H9 (cell line): ENCODE measurements at regions not wholly inside any gene's neighbourhood (a gene's known extent, or its start where the extent isn't known, plus 50 kb on each side); places are given as distances from the start of the nearest gene placed in this dataset.

Experiments
- DNase-seq: peaks from one replicate; pipeline ENCODE4 v3.0.0-alpha.2; 2017
- H2AFZ ChIP-seq: one replicate; pipeline ENCODE4 v1.6.1; 2013; ENCODE audit warnings: mild to moderate bottlenecking, low read length, control low read depth, moderate library complexity
- H2AK5ac ChIP-seq: 2 replicates; pipeline ENCODE4 v1.6.1; 2013; ENCODE audit warnings: low read length, control low read depth, mixed read lengths; ENCODE audit not compliant: insufficient read length
- H2BK120ac ChIP-seq: one replicate; pipeline ENCODE4 v1.6.1; 2013; ENCODE audit warnings: low read depth, mild to moderate bottlenecking, low read length, control low read depth, inconsistent platforms; ENCODE audit not compliant: poor library complexity, severe bottlenecking
- H2BK12ac ChIP-seq: 2 replicates; pipeline ENCODE4 v1.6.1; 2013; ENCODE audit warnings: low read length, control low read depth, mixed read lengths, low read depth; ENCODE audit not compliant: insufficient read length
- H2BK15ac ChIP-seq: 2 replicates; pipeline ENCODE4 v1.6.1; 2013; ENCODE audit warnings: low read depth, low read length, control low read depth
- H2BK20ac ChIP-seq: one replicate; pipeline ENCODE4 v1.6.1; 2013; ENCODE audit warnings: low read depth, mild to moderate bottlenecking, low read length, control low read depth, inconsistent platforms; ENCODE audit not compliant: poor library complexity, severe bottlenecking
- H2BK5ac ChIP-seq: 2 replicates; pipeline ENCODE4 v1.6.1; 2013; ENCODE audit warnings: low read length, control low read depth, mixed read lengths; ENCODE audit not compliant: insufficient read length
- H3K14ac ChIP-seq: 2 replicates; pipeline ENCODE4 v1.6.1; 2013; ENCODE audit warnings: low read length, control low read depth; ENCODE audit not compliant: insufficient read depth
- H3K18ac ChIP-seq: 2 replicates; pipeline ENCODE4 v1.6.1; 2013; ENCODE audit warnings: low read depth, mild to moderate bottlenecking, mixed read lengths, low read length, control low read depth; ENCODE audit not compliant: insufficient read length
- H3K23ac ChIP-seq: 2 replicates; pipeline ENCODE4 v1.6.1; 2013; ENCODE audit warnings: low read length, control low read depth, mixed read lengths, low read depth; ENCODE audit not compliant: insufficient read length
- H3K23me2 ChIP-seq: 2 replicates; pipeline ENCODE4 v1.6.1; 2013; ENCODE audit warnings: low read depth, mild to moderate bottlenecking, mixed read lengths, low read length, control low read depth; ENCODE audit not compliant: insufficient read length, poor library complexity, severe bottlenecking
- H3K27ac ChIP-seq: 2 replicates; pipeline ENCODE4 v1.5.1; 2013; ENCODE audit warnings: low read length, control low read depth, mixed read lengths, low read depth; ENCODE audit not compliant: insufficient read length
- H3K27me3 ChIP-seq: 2 replicates; pipeline ENCODE4 v1.6.1; 2013; ENCODE audit warnings: low read length, control low read depth, inconsistent platforms; ENCODE audit not compliant: insufficient read depth
- H3K4ac ChIP-seq: 2 replicates; pipeline ENCODE4 v1.6.1; 2013; ENCODE audit warnings: low read depth, mild to moderate bottlenecking, control low read depth, inconsistent platforms, low read length, moderate library complexity
- H3K4me1 ChIP-seq: 2 replicates; pipeline ENCODE4 v1.6.1; 2013; ENCODE audit warnings: low read length, control low read depth, inconsistent platforms; ENCODE audit not compliant: insufficient read depth
- H3K4me2 ChIP-seq: 2 replicates; pipeline ENCODE4 v1.6.1; 2013; ENCODE audit warnings: low read length, control low read depth, mixed read lengths; ENCODE audit not compliant: insufficient read length, insufficient read depth
- H3K56ac ChIP-seq: 2 replicates; pipeline ENCODE4 v1.6.1; 2013; ENCODE audit warnings: low read depth, mild to moderate bottlenecking, mixed read lengths, low read length, control low read depth; ENCODE audit not compliant: insufficient read length
- H3K79me1 ChIP-seq: 2 replicates; pipeline ENCODE4 v1.6.1; 2013; ENCODE audit warnings: low read depth, mild to moderate bottlenecking, moderate library complexity, low read length, control low read depth, inconsistent platforms; ENCODE audit not compliant: insufficient read depth, poor library complexity, severe bottlenecking
- H3K79me2 ChIP-seq: 2 replicates; pipeline ENCODE4 v1.6.1; 2013; ENCODE audit warnings: low read length, control low read depth, inconsistent platforms; ENCODE audit not compliant: insufficient read depth
- H3K9ac ChIP-seq: 2 replicates; pipeline ENCODE4 v1.6.1; 2013; ENCODE audit warnings: low read length, control low read depth, mixed read lengths; ENCODE audit not compliant: insufficient read length; ENCODE audit errors: extremely low read depth
- H3K9me3 ChIP-seq: one replicate; pipeline ENCODE4 v1.6.1; 2013; ENCODE audit warnings: low read depth, low read length, inconsistent platforms; ENCODE audit not compliant: control insufficient read depth
- H3T11ph ChIP-seq: one replicate; pipeline ENCODE4 v1.6.1; 2013; ENCODE audit warnings: mild to moderate bottlenecking, low read length, control low read depth, inconsistent platforms
- H4K20me1 ChIP-seq: one replicate; pipeline ENCODE4 v1.6.1; 2013; ENCODE audit not compliant: control insufficient read depth, insufficient read length, insufficient read depth
- H4K5ac ChIP-seq: 2 replicates; pipeline ENCODE4 v1.6.1; 2013; ENCODE audit warnings: low read depth, mild to moderate bottlenecking, mixed read lengths, low read length, control low read depth; ENCODE audit not compliant: insufficient read length
- H4K8ac ChIP-seq: replicated peaks from 2 replicates; pipeline ENCODE4 v1.6.1; 2013; ENCODE audit warnings: low read length, control low read depth, mixed read lengths, low read depth; ENCODE audit not compliant: insufficient read length
- H4K91ac ChIP-seq: 2 replicates; pipeline ENCODE4 v1.6.1; 2013; ENCODE audit warnings: low read depth, mild to moderate bottlenecking, moderate library complexity, mixed read lengths, low read length, control low read depth; ENCODE audit not compliant: insufficient read length
- H3K27ac Mint-ChIP-seq, 3 experiments: 2 replicates in 2 of 3; 3 replicates in 1 of 3; pipeline ENCODE4 v1.8.0; 2020 to 2021; ENCODE audit warnings: mixed read lengths in 3 of 3, mild to moderate bottlenecking in 1 of 3, moderate library complexity in 1 of 3
- H3K27me3 Mint-ChIP-seq: 2 replicates; pipeline ENCODE4 v1.8.0; 2021; ENCODE audit warnings: low read depth, mild to moderate bottlenecking, moderate library complexity, mixed read lengths
- H3K36me3 Mint-ChIP-seq, 3 experiments: 2 replicates in 2 of 3; 3 replicates in 1 of 3; pipeline ENCODE4 v1.8.0; 2020 to 2021; ENCODE audit warnings: low read depth in 3 of 3, mixed read lengths in 3 of 3; ENCODE audit not compliant: insufficient read depth in 1 of 3
- H3K4me1 Mint-ChIP-seq, 2 experiments: 2 replicates each; pipeline ENCODE4 v1.8.0; 2020; ENCODE audit warnings: mixed read lengths in 2 of 2
- H3K4me3 Mint-ChIP-seq, 2 experiments: 2 replicates in 1 of 2; 3 replicates in 1 of 2; pipeline ENCODE4 v1.8.0; 2020 to 2021; ENCODE audit warnings: mild to moderate bottlenecking in 2 of 2, mixed read lengths in 2 of 2, moderate library complexity in 1 of 2
- H3K9me3 Mint-ChIP-seq, 2 experiments: 2 replicates in 1 of 2; 3 replicates in 1 of 2; pipeline ENCODE4 v1.8.0; 2020; ENCODE audit warnings: mild to moderate bottlenecking in 2 of 2, mixed read lengths in 2 of 2, moderate library complexity in 1 of 2
- CTCF ChIP-seq: fragments of 200-600 bp; sonication (generic); conservative IDR thresholded peaks from 3 replicates; pipeline ENCODE4 v1.8.0; 2021; ENCODE audit warnings: antibody characterized with exemption, mild to moderate bottlenecking
- WGBS: extraction: QIAGEN DNeasy Blood & Tissue Kit; methylation state at CpG from one replicate; pipeline ENCODE4 v1.1.7; 2013; ENCODE audit warnings: missing lambda C conversion rate, low lambda C conversion rate, mixed read lengths; ENCODE audit not compliant: insufficient read length; ENCODE audit errors: extremely low coverage; 5-methylcytosine and 5-hydroxymethylcytosine counted together

- H3K27ac Mint-ChIP-seq: 0 out of 7 replicates have a peak overlapping the region, but pooled peaks of 1 of the 3 experiments have one; percentile 12
- H3K36me3 Mint-ChIP-seq: no peaks in the 10 kb centered on the region
- H3K79me2 ChIP-seq: no peaks in the 10 kb centered on the region
- H4K8ac ChIP-seq: no peak overlapping the region
- H3K4me1 ChIP-seq: no peaks in the 10 kb centered on the region
- H3K56ac ChIP-seq: no peak overlapping the region
- H3K27ac ChIP-seq: no peak overlapping the region
- peaks cover 11% of the 10 kb centered on the region; the same call in 1 of the 2 replicates for H3K27me3 Mint-ChIP-seq
- no peak overlapping the region for H2AK5ac ChIP-seq
- no peak overlapping the region for H3K18ac ChIP-seq
- H2BK12ac ChIP-seq: no peak overlapping the region
- no peak overlapping the region for H3K14ac ChIP-seq
- no peak overlapping the region for H2BK20ac ChIP-seq
- no peak overlapping the region for H3K23ac ChIP-seq
- no peak overlapping the region for H2BK5ac ChIP-seq
- H4K20me1 ChIP-seq: no peaks in the 10 kb centered on the region
- no peak overlapping the region for H2BK120ac ChIP-seq
- TF ChIP-seq CTCF: no peak
- no peak overlapping the region for H4K5ac ChIP-seq
- H3K27me3 ChIP-seq: no peaks in the 10 kb centered on the region
- H3K4me2 ChIP-seq: no peak overlapping the region
- DNase-seq: no peak
- no peaks in the 10 kb centered on the region for H3K79me1 ChIP-seq
- H3K4me1 Mint-ChIP-seq: peaks cover 9 to 11% of the 10 kb centered on the region in 2 experiments
- H2AFZ ChIP-seq: no peak overlapping the region
- no peaks in the 10 kb centered on the region for H3K9me3 ChIP-seq
- no peak overlapping the region for H3K4me3 Mint-ChIP-seq
- WGBS: no CpG with 5 or more reads among the region's 1 CpG
- no peaks in the 10 kb centered on the region for H3K23me2 ChIP-seq
- H2BK15ac ChIP-seq: no peak overlapping the region
- no peaks in the 10 kb centered on the region; a peak in 1 of 5 replicates for H3K9me3 Mint-ChIP-seq
- H4K91ac ChIP-seq: no peak overlapping the region
- H3K9ac ChIP-seq: no peak overlapping the region
- no peak overlapping the region for H3T11ph ChIP-seq
- no peak overlapping the region for H3K4ac ChIP-seq
These were observed 71.5 kb upstream of the ERG start for GRCh38 chr21:38569733-38570132.
